ENCODE measurements at regions not wholly inside any gene's neighbourhood (a gene's known extent, or its start where the extent isn't known, plus 50 kb on each side); places are given as distances from the start of the nearest gene placed in this dataset.

- no peak overlapping the region for H3K27ac Mint-ChIP-seq
Observed at GRCh38 chr3:96169111-96169766, 645.2 kb upstream of the EPHA6 start.

DNA sequence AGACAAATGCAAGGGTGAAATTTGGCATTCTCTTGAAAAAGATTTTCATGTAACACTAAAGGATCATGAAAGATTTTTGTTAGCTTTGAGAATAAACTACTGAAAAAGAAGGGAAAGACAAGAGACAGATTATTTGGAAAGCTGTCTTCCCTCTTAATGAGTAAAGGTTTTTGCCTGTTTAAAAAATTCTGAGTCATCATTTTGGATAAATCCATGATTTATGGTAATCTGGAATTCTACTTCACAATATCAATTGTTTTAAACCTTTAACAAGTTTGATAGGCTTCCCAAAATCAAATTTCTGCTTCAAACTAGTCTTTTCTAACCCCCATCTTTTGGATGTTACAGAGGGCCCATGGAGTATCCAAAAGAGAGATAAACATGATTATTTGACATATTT, 641.5 kb upstream of the EPHA6 start:
- Mint-ChIP-seq H3K4me1 (no peaks in the 10 kb centered on the region), H3K36me3 (ENCODE audit: low read depth) (no peaks in the 10 kb centered on the region), H3K27ac (no peak overlapping the region), H3K27me3 (ENCODE audit: low read depth, poor library complexity) (no peaks in the 10 kb centered on the region), H3K4me3 (no peak overlapping the region), H3K9me3 (peaks cover 20% of the 10 kb centered on the region)
- DNase-seq = no peak
- TF ChIP-seq CTCF (IDR thresholded peaks at IDR 0.05) = no peak

More at GRCh38 chr3:96169111-96169766, 645.2 kb upstream of the EPHA6 start:
- H3K36me3 Mint-ChIP-seq (ENCODE audit: low read depth) = no peaks in the 10 kb centered on the region
- TF ChIP-seq CTCF (IDR thresholded peaks at IDR 0.05) = no peak
- no peaks in the 10 kb centered on the region for H3K4me1 Mint-ChIP-seq
- no peak overlapping the region for H3K4me3 Mint-ChIP-seq
- peaks cover 20% of the 10 kb centered on the region for H3K9me3 Mint-ChIP-seq
- DNase-seq = no peak
- no peaks in the 10 kb centered on the region for H3K27me3 Mint-ChIP-seq (ENCODE audit: low read depth, poor library complexity)

GRCh38 chr3:96175500-96175899, 638.9 kb upstream of the EPHA6 start:
- Mint-ChIP-seq H3K27ac (no peak overlapping the region), H3K4me3 (no peak overlapping the region), H3K27me3 (ENCODE audit: low read depth, poor library complexity) (no peaks in the 10 kb centered on the region), H3K4me1 (no peaks in the 10 kb centered on the region), H3K36me3 (ENCODE audit: low read depth) (no peaks in the 10 kb centered on the region), H3K9me3 (peaks cover 16% of the 10 kb centered on the region)
- DNase-seq = no peak
- TF ChIP-seq CTCF (IDR thresholded peaks at IDR 0.05) = no peak

GRCh38 chr3:96182756-96183155, 631.6 kb upstream of the EPHA6 start:
- Mint-ChIP-seq H3K9me3 (no peaks in the 10 kb centered on the region), H3K4me1 (no peaks in the 10 kb centered on the region), H3K27ac (no peak overlapping the region), H3K36me3 (ENCODE audit: low read depth) (no peaks in the 10 kb centered on the region), H3K4me3 (no peak overlapping the region), H3K27me3 (ENCODE audit: low read depth, poor library complexity) (no peaks in the 10 kb centered on the region)
- TF ChIP-seq CTCF (IDR thresholded peaks at IDR 0.05) = no peak
- no peak for DNase-seq

DNA sequence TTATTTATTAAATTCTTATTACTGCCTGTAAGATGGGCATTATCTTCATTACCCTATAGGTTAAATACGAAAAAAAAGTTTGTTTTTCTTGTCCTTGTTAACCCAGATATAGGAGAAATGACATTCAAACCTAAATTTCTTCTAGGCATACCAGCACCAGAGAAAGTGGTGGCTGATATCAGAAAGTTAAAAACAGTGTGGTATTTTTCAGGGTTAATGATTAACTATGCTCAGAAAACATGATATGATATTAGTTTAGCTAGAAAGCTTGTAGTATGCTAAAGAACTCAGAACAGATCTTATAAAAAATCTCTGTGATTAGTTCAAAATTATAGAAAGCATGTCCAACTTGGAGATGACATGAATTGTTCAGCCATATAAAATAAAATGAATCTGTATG, 630.5 kb upstream of the EPHA6 start:
- Mint-ChIP-seq H3K36me3 (ENCODE audit: low read depth) (no peaks in the 10 kb centered on the region), H3K4me3 (no peak overlapping the region), H3K9me3 (no peaks in the 10 kb centered on the region), H3K27me3 (ENCODE audit: low read depth, poor library complexity) (peaks cover under 1% of the 10 kb centered on the region), H3K27ac (no peak overlapping the region), H3K4me1 (no peaks in the 10 kb centered on the region)
- DNase-seq = no peak
- no peak for TF ChIP-seq CTCF (IDR thresholded peaks at IDR 0.05)

GRCh38 chr3:96190024-96190616, 624.3 kb upstream of the EPHA6 start:
- DNase-seq = no peak
- H3K4me3 Mint-ChIP-seq = no peak overlapping the region
- H3K4me1 Mint-ChIP-seq = no peaks in the 10 kb centered on the region
- no peak overlapping the region for H3K27ac Mint-ChIP-seq
- H3K27me3 Mint-ChIP-seq (ENCODE audit: low read depth, poor library complexity) = peaks cover 3% of the 10 kb centered on the region
- no peaks in the 10 kb centered on the region for H3K9me3 Mint-ChIP-seq
- no peaks in the 10 kb centered on the region for H3K36me3 Mint-ChIP-seq (ENCODE audit: low read depth)
- TF ChIP-seq CTCF (IDR thresholded peaks at IDR 0.05) = no peak
